ENCODE measurements at regions not wholly inside any gene's neighbourhood (a gene's known extent, or its start where the extent isn't known, plus 50 kb on each side); places are given as distances from the start of the nearest gene placed in this dataset.

- no peak for FAIRE-seq
Measured at GRCh38 chr15:69586721-69587120, 134.1 kb downstream of the RPLP1 start.

GRCh38 chr15:69587723-69588426, 135.3 kb downstream of the RPLP1 start:
- no peak for DNase-seq (ENCODE audit: insufficient read length, low spot score)
- no peak for FAIRE-seq
- TF ChIP-seq, protein P1, sequence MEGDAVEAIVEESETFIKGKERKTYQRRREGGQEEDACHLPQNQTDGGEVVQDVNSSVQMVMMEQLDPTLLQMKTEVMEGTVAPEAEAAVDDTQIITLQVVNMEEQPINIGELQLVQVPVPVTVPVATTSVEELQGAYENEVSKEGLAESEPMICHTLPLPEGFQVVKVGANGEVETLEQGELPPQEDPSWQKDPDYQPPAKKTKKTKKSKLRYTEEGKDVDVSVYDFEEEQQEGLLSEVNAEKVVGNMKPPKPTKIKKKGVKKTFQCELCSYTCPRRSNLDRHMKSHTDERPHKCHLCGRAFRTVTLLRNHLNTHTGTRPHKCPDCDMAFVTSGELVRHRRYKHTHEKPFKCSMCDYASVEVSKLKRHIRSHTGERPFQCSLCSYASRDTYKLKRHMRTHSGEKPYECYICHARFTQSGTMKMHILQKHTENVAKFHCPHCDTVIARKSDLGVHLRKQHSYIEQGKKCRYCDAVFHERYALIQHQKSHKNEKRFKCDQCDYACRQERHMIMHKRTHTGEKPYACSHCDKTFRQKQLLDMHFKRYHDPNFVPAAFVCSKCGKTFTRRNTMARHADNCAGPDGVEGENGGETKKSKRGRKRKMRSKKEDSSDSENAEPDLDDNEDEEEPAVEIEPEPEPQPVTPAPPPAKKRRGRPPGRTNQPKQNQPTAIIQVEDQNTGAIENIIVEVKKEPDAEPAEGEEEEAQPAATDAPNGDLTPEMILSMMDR (IDR thresholded peaks at IDR 0.05; ENCODE audit: insufficient read depth, missing control alignments): no peak

More at GRCh38 chr15:69586721-69587120, 134.1 kb downstream of the RPLP1 start:
- TF ChIP-seq, protein P1 (IDR thresholded peaks at IDR 0.05; ENCODE audit: insufficient read depth, missing control alignments): no peak
- DNase-seq (ENCODE audit: insufficient read length, low spot score): no peak

DNA sequence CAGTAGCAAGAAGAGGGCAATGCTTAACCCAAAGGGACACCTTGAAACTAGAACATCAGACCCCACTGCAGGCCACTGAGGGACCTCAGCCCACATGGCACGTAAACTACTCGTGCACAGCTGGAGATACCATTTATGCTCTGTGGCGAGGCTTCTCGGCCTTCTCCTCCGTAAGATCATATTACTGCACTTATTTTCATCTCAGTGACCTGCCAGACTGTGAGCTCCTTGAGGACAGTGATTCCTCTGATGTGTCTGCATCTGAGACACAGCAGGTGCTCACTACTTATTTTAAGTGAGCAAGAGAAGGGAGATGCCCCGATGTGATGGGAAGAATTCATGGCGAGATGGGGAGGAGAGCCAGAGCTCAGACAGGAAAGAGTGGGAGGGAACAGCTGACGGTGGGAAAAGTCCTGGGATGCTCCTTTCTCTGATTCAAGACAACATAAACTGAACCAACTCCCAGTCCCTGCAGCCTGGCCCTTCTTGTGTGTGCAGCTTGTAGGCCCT, 137.6 kb downstream of the RPLP1 start:
- no peak for DNase-seq (ENCODE audit: insufficient read length, low spot score)
- FAIRE-seq: no peak
- TF ChIP-seq, protein P1 (IDR thresholded peaks at IDR 0.05; ENCODE audit: insufficient read depth, missing control alignments): no peak

- no peak for FAIRE-seq
- no peak for DNase-seq (ENCODE audit: insufficient read length, low spot score)
- TF ChIP-seq, protein P1 (IDR thresholded peaks at IDR 0.05; ENCODE audit: insufficient read depth, missing control alignments): no peak
Measured at GRCh38 chr15:69590932-69591524, 138.4 kb downstream of the RPLP1 start.

DNA sequence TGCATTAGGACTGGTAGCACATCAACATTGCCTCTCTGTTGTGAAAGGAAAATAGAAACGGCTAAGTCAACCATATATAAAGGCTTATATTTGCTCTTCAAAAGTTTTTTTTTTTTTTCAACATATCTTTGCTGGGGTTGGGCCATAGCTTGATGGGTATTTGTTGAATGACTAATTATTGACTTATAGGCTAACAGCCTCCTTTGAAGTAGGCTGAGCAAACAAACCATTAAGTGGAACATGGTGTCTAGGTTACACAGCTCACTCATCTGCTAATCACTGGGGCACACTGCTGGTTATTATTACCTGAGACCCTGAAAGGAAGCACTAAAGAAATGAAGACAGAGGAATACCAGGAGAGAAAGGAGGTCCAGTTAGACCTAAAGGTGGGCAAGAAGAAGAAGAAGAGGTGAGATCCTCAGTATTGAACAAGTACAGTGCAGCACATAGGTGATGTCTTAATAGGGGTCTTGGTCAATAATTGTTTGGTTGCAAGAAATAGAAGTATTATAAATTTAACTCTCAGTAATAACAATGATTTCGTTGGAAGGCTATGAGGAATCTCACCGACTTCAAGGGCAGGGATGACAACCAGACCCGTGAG, 139.4 kb downstream of the RPLP1 start:
- TF ChIP-seq, protein P1 (IDR thresholded peaks at IDR 0.05; ENCODE audit: insufficient read depth, missing control alignments): no peak
- DNase-seq (ENCODE audit: insufficient read length, low spot score): no peak
- no peak for FAIRE-seq

DNA sequence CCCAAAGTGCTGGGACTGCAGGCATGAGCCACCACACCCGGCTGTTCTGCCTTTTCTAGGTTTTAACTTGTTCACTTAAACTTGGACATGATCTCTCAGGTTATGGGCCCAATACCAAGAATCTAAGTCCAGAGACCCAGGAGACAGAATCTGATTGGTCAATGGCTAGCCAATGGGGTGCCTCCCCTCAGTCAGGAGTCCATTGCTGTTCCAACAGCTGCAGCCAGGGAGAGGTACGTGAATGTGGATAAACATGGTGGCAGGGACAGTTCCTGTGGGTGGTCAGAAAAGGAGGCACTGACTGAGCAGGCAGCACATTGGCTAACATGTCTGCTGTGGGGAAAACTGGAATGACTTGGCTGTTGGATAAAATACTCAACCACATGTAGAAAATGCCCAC, 140.3 kb downstream of the RPLP1 start:
- TF ChIP-seq, protein P1 (IDR thresholded peaks at IDR 0.05; ENCODE audit: insufficient read depth, missing control alignments): no peak
- DNase-seq (ENCODE audit: insufficient read length, low spot score) (no peak), FAIRE-seq (no peak)

All from D721Med (cell line).